ENCODE measurements at regions not wholly inside any gene's neighbourhood (a gene's known extent, or its start where the extent isn't known, plus 50 kb on each side); places are given as distances from the start of the nearest gene placed in this dataset.

- TF ChIP-seq POLR2AphosphoS5 (IDR thresholded peaks at IDR 0.05; ENCODE audit: low read depth, low read length): no peak
- TF ChIP-seq POLR2A (IDR thresholded peaks at IDR 0.05; ENCODE audit: low read depth, low read length): no peak
These were observed 626.1 kb downstream of the DACH1 start for GRCh38 chr13:71240911-71241310.
